Stimulated activated CD8-positive, alpha-beta memory T cell treated with anti-CD3 and anti-CD28 coated beads, Interleukin-2, amount 100 ng/mL, for 1 hour (primary cell): ENCODE measurements at regions not wholly inside any gene's neighbourhood (a gene's known extent, or its start where the extent isn't known, plus 50 kb on each side); places are given as distances from the start of the nearest gene placed in this dataset.

ENCODE experiments used
- DNase-seq, 2 donors: peaks; one replicate each; pipeline ENCODE4 v3.0.0-alpha.2; 2020; ENCODE audit warnings: low read depth in 2 of 2

DNA sequence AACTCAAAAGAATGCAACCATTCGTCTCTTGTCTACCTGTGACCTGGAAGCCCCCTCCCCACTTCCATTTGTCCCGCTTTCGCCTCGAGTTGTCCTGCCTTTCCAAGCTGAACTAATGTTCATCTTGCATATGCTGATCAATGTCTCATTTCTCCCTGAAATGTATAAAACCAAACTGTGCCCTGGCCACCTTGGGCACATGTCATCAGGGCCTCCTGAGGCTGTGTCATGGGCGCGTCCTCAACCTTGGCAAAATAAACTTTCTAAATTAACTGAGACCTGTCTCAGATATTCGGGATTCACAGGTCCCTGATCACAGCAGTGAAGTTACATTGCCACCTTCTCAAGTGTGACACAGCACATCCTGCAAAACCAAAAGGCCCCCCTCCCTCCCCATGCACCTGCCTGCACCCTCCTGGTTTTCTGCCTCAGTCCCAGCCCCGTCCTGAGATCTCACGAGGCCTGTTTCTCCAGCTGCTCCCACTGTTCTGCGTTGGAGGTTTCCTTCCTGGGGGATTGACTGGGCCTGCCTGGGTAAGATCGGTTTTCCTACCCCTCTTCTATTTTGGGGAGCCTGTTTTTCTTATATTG is 1328.7 kb downstream of the TBC1D22A start:
- DNase-seq, result no peak

DNA sequence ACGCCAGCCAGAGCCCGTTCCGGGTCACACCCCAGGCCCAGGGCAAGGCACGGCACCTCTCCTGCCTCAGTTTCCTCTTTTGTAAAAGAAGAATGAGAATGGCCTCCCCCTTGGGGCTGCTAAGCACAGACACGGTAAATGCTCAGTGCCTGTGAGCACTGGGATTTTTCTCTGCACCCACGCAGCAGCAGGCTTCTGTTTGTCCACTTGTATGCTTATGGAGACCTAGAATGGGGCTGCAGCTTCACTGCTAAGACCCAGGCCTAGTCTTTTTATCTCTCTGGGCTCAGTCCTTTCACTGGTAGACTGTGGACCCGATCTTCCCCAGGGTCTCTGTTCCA is 1327.9 kb downstream of the TBC1D22A start:
- DNase-seq, result no peak

DNA sequence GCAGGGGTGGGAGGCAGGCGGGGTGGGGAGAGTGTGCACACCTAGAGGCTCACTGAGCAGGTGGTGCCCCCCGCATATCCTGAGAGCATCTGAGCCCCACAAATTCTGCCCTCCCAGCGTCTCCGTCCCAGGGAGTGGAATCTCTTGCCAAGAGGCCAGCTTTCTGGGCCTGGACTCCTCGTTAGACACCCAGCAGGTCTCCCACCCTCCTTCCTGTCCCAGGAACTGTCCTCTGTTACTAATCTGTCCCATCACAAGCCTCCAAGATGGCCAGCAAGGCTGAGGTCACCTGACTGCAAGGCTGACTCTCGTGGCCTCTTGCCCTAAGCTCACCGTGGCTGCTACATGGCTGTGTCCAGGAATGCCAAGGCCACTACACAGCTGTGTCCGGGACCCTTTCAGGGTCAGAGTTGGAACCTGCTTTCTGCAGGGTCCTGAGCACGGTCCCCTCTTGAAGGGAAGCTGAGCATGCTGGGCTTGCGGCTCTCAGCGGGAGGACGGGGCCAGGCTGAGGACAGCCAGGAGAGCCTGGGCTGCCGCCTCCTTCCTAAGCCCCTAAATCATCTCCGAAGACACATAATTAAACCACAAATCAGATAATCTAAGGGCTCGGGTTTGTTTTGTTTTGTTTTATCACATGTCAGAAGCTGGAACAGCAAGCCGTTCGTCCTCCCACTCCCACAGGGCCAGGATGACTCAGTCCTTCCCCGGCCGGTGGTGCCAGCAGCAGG is 1327.3 kb downstream of the TBC1D22A start:
- no peak for DNase-seq

DNA sequence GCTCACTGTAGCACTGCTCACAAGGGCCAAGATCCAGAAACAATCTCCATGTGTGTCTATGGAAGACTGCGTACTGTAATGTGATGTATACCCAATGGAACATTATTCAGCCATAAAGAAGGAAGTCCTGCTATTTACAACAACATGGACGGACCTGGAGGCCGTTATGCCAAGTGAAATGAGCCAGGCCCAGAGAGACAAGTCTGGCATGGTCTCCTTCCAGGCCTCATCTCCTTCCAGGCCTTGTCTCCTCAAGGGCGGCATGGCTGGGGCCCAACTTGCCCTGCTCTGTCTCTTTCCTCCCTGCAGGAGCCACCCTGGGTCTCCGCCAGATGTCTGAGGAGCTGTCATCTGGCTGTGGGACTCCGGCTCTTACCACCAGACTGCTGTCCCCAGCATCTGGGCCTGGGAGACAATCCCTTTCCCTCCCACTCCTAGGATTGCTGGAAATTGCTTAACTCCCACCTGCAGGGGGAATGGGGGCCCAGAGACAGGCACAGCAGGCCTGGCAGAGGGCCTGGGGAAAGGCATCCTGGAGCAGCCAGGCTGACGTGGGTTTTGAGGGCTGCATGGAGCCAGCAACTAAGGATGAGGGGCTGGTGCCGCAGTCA is 1326.6 kb downstream of the TBC1D22A start:
- no peak for DNase-seq

DNA sequence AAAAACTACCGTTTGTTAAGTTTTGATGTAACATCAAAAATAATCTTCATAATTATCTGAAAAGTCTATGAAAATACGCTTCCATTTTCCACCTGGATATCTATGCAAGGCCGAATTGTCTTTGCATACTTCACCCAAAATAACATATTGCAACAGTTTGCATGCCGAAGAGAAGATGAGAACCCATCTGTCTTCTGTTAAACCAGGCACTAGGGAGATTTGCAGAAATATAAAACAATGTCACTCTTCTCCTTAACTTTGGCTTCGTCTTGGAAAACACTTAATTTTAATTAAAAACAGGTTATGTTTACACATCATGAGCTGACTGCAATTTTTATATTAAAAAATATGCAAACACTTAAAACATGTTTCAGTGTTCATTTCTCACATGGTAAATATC is 1325.8 kb downstream of the TBC1D22A start:
- no peak for DNase-seq

DNA sequence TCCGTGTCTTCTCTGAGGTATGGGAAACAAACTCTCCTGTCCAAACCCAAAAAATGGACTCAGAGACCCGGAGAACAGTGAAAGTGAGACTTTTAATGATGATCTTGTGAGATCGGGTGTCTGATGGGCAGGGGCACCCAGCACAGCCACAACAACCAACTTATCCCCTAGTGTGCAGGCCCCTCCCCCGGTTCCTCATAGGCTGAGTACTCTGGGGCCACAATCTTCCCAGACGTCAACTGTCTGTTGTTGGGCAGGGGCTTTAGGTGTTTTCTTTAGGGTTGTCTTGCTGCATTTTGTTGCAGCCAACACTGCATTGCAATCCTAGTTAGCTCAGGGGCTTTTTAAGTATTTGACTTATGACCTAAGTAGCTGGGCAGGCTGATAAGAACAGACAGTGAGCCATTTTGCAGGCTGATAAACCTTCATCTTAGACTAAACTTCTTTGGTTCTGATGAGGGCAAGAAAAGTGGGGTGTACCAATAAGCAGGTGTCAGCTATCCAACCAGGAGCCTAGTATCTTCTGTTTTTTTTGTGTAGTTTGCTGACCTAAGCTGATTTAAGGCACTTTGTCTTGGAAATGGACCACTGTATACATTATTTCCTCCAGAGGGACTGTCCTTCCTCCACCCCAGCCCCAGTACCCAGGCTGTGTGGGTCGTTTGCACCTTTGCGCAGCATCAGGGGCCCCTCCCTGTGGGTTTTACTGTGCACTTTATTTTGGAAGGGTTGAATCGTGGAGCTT is 1323.6 kb downstream of the TBC1D22A start:
- DNase-seq, result no peak

DNA sequence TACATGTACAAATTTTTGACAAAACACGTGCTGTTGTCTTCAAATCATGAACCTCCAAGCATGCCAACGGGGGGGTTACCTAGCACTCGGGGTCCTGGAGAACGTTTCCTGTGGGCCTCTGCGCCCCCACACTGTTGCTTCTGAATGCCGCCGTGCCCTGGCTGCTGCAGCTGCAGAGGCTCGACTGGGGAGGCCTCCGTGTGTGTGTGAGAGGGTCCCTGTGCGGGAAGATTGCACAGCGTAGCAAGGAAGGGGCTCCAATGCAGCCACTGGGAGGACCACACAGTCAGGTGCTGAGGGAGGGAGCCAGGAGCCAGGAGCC is 1322.2 kb downstream of the TBC1D22A start:
- no peak for DNase-seq

DNA sequence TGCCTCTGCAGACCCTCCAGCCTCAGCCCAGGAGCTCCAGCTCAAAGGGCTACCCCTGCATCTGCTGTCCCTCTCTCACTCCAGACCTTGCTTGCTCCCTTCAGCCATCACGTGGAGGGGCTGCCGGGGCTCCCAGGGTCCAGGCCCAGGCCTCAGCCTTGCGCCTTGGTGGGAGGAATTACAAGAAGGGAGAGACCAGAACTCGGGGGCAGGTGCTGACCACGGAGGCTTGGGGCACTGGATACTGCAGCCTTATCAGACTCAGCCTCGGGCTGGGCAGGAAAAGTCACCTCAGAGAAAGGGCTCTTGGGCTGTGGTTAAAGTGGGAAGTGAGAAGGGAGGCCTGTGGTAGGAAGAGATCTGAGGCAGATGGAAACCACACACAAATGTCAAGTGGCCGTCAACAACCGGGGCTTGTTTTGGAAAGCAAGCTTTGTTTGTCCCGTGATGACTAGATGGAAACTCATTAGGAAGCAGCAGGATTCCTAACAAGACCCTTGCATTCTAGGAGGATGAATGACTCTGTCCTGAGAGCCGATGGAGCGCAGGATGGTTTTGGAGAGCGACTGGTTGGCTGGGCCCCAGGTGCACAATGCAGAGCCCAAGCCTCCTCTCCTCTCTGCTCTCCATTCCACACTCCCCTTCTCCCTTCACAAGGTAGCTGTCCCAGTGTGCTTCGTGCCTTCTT is 1321.7 kb downstream of the TBC1D22A start:
- no peak for DNase-seq

DNA sequence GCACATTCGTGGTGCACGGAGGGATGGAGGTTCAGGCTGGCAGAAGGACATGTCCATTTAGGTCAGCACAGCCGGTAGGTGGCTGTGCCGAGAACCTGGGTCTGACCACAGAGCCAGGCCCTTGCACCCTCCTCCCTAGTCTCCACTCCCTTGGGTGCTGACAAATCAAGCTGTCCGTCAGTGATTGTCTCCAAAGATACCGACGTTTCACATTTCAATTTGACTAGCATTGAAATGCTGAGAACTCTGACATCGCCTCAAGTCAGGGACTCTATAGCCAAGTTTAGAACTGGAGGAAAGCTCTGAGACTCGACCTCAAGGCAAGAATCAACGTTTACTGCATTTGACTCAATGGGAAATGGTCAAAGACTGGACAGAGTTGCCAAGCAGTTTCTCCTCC is 1321.1 kb downstream of the TBC1D22A start:
- no peak for DNase-seq

DNA sequence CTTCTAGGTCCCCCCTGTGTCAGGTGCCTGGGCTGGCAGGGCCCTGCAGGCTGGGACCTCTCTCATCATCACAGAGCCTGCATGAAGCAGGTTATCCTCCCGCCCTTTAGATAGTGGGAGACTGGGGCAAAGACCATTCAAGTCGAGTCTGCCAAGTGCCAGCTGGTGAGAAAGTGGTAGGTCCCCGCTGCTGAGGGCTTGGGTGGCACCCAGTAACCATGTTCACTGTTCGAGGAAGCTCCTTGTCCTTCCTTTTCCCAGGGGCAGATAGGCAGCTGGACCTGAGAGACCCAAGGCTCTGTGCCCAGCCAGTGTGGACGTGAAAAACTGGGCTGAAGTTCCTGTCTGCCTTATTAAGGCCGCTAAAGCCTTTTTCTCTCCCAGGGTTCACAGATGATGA is 1319.8 kb downstream of the TBC1D22A start:
- DNase-seq, result no peak

DNA sequence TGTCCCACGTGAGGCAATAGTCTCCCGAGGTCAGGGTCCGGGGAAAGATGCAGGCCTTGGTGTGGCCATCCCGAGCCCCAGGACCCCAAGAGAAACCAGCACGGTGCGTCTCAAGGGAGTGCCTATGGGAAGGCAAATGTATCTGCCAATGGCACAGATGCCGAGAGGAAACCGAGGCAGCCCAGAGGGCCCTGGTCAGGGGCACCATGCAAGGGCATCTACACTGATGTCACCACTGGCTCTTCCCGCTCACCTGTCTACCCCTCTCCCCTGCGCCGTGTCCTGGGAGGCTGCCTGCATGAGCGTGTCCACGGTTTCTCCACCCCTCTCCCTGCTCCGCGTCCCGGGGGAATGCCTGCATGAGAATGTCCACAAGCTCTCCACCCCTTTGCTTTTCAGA is 1318.8 kb downstream of the TBC1D22A start:
- DNase-seq, result no peak

DNA sequence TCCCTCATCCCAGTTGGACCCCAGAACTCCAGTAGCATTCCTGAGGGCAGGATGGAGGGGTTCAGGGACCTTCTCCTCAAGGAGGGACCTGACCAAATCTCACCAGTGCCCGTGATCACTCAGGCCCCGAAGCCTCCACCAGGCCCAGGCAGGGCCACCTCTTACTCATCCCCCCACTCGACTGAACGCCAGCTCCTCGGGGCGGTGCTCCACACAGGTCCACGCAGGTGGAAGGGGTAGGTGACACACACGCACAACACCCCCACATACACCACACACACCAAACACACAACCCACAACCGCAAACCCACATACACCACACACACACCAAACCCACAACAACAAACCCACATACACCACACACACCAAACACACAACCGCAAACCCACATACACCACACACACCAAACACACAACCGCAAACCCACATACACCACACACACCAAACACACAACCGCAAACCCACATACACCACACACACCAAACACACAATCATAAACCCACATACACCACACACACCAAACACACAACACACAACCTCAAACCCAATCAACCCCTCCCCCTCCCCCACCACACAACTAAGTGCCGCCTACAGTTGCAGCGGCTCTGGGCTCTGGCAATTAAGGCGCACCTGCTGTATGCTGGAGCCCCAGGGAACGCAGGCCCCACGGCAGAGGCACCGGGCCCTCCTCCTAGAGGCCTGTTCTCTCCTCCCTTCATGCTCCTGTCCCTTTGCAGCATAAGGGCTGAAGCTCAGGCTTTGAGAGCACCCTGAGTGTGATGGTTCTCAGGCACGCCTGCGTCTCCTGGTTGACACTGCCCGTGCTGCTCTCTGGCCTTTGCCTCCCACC is 1318.1 kb downstream of the TBC1D22A start:
- no peak for DNase-seq

DNA sequence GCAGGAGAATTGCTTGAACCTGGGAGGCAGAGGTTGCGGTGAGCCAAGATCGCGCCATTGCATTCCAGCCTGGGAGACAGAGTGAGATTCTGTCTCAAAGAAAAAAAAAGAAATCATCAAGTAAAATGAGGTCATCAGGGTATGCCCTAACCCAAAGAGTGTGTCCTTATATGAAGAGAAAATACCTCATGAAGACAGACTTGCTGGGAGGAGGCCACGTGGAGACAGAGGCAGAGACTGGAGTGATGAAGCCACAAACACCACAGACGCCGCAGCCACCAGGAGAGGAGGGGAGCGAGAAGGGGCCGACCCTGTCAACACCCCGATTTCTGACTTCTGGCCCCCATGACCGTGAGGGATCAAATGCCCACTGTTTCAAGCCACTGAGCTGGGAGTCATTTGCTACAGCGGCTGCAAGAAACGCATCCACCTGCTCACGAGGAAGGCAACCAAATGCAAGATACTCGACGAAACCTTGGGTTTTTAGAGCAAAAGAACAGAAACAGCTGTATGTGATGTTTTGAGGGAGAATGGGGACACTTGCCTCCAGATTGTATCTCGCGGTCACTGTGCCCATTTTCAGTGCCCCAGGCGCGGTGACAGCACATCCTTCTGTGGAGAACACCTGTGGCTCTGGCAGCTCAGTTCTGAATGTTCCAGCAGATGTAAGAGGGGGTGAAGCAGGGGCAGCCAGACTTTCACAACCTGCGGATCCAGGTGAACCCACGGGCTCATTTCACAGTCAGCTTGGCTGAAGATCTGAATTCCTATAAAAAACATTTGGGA is 1317.2 kb downstream of the TBC1D22A start:
- no peak for DNase-seq

DNA sequence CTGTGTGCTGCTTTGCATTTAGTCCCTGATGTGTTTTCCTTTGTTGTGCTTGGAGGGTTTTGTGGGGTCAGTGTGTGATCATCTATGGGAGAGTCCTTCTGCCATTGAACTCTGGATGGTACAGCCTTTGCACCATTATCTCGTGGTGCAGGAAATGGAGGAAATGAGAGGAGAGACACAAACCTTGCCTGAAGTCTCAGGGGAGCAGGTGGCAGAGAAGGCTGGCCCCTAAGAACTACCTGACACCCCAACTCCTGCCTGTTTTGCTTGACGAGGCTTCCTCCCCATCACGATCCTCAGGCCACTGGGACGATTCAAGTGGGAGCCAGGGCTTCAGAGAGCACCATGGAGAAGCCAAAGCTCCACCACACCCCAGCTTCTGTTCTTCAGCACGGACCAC is 1316.4 kb downstream of the TBC1D22A start:
- no peak for DNase-seq

DNA sequence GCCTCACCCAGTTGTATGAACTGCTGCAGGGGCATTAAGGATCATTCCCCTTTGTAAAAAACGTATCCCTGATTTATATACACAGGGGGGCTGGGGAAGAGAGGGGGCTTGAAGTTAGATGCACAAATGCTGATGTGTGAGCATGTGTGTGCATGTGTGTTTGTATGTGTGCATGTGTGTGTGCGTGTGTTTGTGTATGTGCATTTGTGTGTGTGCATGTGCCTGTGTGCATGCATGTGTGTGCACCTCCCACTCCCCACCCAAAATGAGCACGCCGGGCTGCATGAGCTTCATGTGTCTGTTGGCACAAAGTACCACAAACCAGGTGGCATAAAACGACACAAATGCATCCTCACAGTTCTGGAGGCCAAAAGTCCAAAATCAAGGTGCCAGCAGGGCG is 1315.2 kb downstream of the TBC1D22A start:
- no peak for DNase-seq

DNA sequence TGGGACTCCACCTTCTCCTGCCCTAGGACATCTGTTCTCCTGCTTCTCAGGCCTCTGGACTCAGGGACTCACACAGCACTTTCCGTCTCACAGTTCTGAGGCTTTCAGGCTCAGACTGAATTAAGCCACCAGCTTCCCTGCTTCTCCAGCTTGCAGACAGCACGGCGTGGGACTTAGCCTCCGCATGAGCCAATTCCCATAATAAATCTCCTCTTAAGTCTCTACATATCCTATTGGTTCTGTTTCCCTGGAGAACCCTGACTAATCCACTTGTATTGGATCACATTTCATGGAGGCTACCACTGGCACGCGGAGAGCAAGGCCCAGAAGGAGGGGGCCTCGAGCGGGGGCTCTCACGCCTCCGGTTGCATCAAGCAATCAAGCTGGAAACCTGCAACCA is 1313.6 kb downstream of the TBC1D22A start:
- DNase-seq, result no peak

DNA sequence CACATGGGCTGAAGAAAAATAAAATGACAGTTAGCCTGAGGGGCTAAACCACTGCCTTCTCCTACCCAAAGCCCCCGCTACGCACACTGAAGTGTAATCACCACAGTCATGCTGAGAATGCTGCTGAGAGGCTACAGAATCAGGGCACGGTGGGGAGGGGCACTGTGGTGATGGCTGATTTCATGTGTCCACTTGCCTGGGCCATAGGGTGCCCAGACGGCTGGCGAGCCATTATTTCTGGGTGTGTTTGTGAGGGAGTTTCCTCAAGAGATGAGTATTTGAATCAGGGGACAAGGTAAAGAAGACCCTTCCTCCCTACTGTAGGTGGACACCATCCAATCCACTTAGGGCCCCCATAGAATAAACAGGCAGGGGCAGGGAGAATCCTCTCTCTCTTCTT is 1313.2 kb downstream of the TBC1D22A start:
- no peak for DNase-seq

DNA sequence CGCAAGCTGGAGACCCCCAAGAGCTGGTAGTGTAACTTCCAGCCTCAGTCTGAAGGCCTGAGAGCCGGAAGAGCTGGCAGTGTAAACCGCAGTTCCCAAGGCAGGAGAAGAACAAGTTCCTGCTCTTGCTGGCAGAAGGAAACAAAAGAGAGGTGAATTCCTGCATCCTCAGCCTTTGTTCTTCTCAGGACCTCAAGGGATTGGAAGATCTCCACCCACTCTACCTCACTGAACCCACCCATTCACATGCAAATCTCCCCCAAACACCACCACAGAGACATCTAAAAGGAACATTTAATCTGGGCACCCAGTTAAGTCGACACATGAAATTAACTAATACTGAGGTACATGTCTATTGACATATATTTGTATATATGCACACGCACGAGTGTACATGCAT is 1310.3 kb downstream of the TBC1D22A start:
- DNase-seq, result no peak

DNA sequence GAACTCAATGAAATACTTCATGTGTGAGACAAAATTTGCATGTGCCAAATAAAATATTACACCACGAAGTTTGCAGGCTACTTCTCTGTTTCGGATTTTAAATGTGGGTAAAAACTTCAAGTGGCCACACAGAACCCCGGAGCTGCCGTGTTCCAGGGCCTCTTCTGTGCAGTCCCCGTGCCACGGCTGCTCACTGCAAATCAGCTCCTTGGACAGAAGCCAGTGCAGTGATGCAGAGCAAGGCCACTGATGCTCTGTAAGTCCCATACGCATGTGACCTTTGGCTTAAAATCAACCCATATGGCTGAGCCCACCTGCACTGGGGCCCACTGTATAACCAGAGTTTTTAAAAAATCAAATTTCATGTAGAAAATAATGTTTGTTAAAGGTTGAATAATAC is 1309.4 kb downstream of the TBC1D22A start:
- DNase-seq, result no peak

DNA sequence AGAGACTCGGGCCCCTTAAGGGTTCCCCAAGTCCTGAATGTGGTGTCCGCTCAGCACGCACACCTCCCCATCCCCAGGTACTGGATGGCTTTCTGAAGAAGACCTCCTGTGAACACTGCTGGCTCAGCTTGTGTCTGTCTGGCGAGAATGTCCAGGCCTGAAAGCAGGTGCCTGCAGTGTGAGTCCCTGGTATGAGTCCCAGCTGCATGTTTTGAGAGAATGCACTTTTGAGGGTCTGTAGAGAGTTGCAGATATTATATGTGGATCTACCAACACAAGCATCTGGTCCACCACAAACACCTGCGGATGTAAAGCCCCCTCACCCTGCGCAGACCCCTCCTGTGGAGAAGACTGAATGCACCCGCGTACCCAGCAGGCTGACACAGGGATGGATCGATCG is 1308.9 kb downstream of the TBC1D22A start:
- no peak for DNase-seq

DNA sequence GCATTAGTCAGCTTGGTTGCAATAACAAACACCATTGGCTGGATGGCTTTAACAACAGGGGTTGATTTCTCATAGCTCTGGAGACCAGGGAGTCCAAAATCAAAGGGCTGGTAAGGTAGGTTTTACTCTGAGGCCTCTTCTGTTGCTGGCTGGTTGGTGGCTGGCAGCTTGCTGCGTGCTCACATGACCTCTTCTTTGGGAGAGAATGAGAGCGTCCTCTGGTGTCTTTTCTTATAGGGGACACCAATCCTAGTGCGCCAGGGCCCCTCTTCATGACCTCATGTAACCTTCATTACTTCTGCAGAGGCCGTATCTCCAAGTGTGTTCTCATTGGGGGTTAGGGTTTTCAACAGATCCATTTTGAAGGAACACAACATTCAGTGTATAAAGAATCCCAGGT is 1308.3 kb downstream of the TBC1D22A start:
- no peak for DNase-seq
